HT-29 (cell line): ENCODE measurements at regions not wholly inside any gene's neighbourhood (a gene's known extent, or its start where the extent isn't known, plus 50 kb on each side); places are given as distances from the start of the nearest gene placed in this dataset.
A peak's percentile ranks its signal among the peaks of the same experiment; 100 is the strongest.

Experiments
- DNase-seq: peaks from one replicate; pipeline ENCODE4 v3.0.0-alpha.2; 2015; ENCODE audit warnings: low spot score

- no peak for DNase-seq
These were observed 99.6 kb downstream of the LURAP1L start for GRCh38 chr9:12874395-12874794.

- no peak for DNase-seq
These were observed 100.4 kb downstream of the LURAP1L start for GRCh38 chr9:12875191-12875590.

- DNase-seq, result no peak
These were observed 102.1 kb downstream of the LURAP1L start for GRCh38 chr9:12876872-12877271.

GRCh38 chr9:12878351-12878978 lies 103.6 kb downstream of the LURAP1L start:
- peak; percentile 35 for DNase-seq

GRCh38 chr9:12879961-12880360 lies 105.1 kb downstream of the LURAP1L start:
- no peak for DNase-seq

- DNase-seq, result peak; percentile 43
These were observed 105.7 kb downstream of the LURAP1L start for GRCh38 chr9:12880406-12881015.

- no peak for DNase-seq
These were observed 107.6 kb downstream of the LURAP1L start for GRCh38 chr9:12882430-12882829.

- peak; percentile 84 for DNase-seq
These were observed 110.0 kb downstream of the LURAP1L start for GRCh38 chr9:12884736-12885395.

GRCh38 chr9:12889402-12890106 lies 114.7 kb downstream of the LURAP1L start:
- no peak for DNase-seq

GRCh38 chr9:12891588-12891987 lies 116.8 kb downstream of the LURAP1L start:
- DNase-seq, result no peak

GRCh38 chr9:12903316-12903715 lies 128.5 kb downstream of the LURAP1L start:
- no peak for DNase-seq

- no peak for DNase-seq
These were observed 129.6 kb downstream of the LURAP1L start for GRCh38 chr9:12904261-12905000.

- DNase-seq, result no peak
These were observed 131.8 kb downstream of the LURAP1L start for GRCh38 chr9:12906646-12907045.

- peak; percentile 27 for DNase-seq
These were observed 134.1 kb downstream of the LURAP1L start for GRCh38 chr9:12908895-12909294.

- no peak for DNase-seq
These were observed 140.6 kb downstream of the LURAP1L start for GRCh38 chr9:12915366-12915954.

GRCh38 chr9:12916042-12916441 lies 141.2 kb downstream of the LURAP1L start:
- DNase-seq, result no peak

- no peak for DNase-seq
These were observed 145.6 kb downstream of the LURAP1L start for GRCh38 chr9:12920437-12920836.

GRCh38 chr9:12921621-12922020 lies 146.8 kb downstream of the LURAP1L start:
- DNase-seq, result no peak

- no peak for DNase-seq
These were observed 147.5 kb downstream of the LURAP1L start for GRCh38 chr9:12922224-12922866.

GRCh38 chr9:12923468-12924009 lies 148.7 kb downstream of the LURAP1L start:
- peak; percentile 25 for DNase-seq
